ENCODE measurements at regions not wholly inside any gene's neighbourhood (a gene's known extent, or its start where the extent isn't known, plus 50 kb on each side); places are given as distances from the start of the nearest gene placed in this dataset.

DNA sequence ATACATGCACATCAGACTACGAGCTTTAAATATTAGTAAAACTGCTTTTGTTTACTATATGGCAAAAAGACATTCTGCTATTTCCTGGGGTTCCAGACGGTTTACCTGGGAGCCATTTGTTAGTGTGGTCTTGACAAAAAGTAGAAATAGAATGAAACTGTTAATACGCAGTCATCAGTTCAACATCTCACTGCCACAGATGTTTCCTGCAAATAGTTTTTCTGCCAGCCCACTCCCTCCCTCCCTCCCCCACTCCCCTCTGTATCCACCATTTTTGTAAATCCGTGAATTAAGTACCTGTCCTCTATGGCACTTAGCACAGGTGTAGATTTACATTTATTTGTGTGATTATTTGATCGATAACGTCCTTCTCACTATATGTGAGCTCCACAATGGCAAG, 74.6 kb upstream of the TPK1 start:
- TF ChIP-seq POLR2A (IDR thresholded peaks at IDR 0.05; ENCODE audit: extremely low read depth, insufficient read length) (no peak), MYC (IDR thresholded peaks at IDR 0.05; ENCODE audit: low read depth, low read length) (no peak)
- TF ChIP-seq, protein P1, sequence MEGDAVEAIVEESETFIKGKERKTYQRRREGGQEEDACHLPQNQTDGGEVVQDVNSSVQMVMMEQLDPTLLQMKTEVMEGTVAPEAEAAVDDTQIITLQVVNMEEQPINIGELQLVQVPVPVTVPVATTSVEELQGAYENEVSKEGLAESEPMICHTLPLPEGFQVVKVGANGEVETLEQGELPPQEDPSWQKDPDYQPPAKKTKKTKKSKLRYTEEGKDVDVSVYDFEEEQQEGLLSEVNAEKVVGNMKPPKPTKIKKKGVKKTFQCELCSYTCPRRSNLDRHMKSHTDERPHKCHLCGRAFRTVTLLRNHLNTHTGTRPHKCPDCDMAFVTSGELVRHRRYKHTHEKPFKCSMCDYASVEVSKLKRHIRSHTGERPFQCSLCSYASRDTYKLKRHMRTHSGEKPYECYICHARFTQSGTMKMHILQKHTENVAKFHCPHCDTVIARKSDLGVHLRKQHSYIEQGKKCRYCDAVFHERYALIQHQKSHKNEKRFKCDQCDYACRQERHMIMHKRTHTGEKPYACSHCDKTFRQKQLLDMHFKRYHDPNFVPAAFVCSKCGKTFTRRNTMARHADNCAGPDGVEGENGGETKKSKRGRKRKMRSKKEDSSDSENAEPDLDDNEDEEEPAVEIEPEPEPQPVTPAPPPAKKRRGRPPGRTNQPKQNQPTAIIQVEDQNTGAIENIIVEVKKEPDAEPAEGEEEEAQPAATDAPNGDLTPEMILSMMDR (IDR thresholded peaks at IDR 0.05; ENCODE audit: low read depth, low read length): no peak

All from NB4 (cell line).